RWPE2 (cell line): ENCODE measurements at regions not wholly inside any gene's neighbourhood (a gene's known extent, or its start where the extent isn't known, plus 50 kb on each side); places are given as distances from the start of the nearest gene placed in this dataset.
A peak's percentile ranks its signal among the peaks of the same experiment; 100 is the strongest.

Experiments
- ATAC-seq: fragments of 200-7000 bp; cut with Tn5 transposase; 3 replicates; pipeline ENCODE4 v1.9.1; 2021; ENCODE audit warnings: low read depth
- DNase-seq: peaks from one replicate; pipeline ENCODE4 v3.0.0-alpha.2; 2020; ENCODE audit warnings: low spot score
- H3K27ac ChIP-seq: fragments of 450-650 bp; 2 replicates; pipeline ENCODE4 v1.5.1; 2017; ENCODE audit warnings: mild to moderate bottlenecking; ENCODE audit not compliant: poor library complexity, severe bottlenecking
- H3K27me3 ChIP-seq: fragments of 250-450 bp; sonication (Bioruptor Pico); 2 replicates; pipeline ENCODE4 v1.5.1; 2021; ENCODE audit warnings: mild to moderate bottlenecking, moderate library complexity; ENCODE audit not compliant: insufficient read depth, poor library complexity, severe bottlenecking
- H3K36me3 ChIP-seq: fragments of 250-450 bp; sonication (Bioruptor Pico); 2 replicates; pipeline ENCODE4 v1.5.1; 2020; ENCODE audit warnings: low read depth, mild to moderate bottlenecking, moderate library complexity
- H3K4me1 ChIP-seq: fragments of 250-450 bp; sonication (Bioruptor Pico); 2 replicates; pipeline ENCODE4 v1.5.1; 2021; ENCODE audit warnings: mild to moderate bottlenecking, moderate library complexity; ENCODE audit not compliant: insufficient read depth, poor library complexity, severe bottlenecking
- H3K4me3 ChIP-seq: fragments of 250-450 bp; sonication (Bioruptor Pico); 2 replicates; pipeline ENCODE4 v1.5.1; 2021; ENCODE audit warnings: mild to moderate bottlenecking, moderate library complexity; ENCODE audit not compliant: severe bottlenecking
- H3K9me3 ChIP-seq: fragments of 250-450 bp; sonication (Bioruptor Pico); 2 replicates; pipeline ENCODE4 v1.5.1; 2021; ENCODE audit warnings: mild to moderate bottlenecking, moderate library complexity; ENCODE audit not compliant: severe bottlenecking
- CTCF ChIP-seq: fragments of 450-650 bp; IDR thresholded peaks from one replicate; pipeline ENCODE4 v1.5.1; 2017; ENCODE audit warnings: mild to moderate bottlenecking, moderate library complexity; ENCODE audit not compliant: poor library complexity, severe bottlenecking

DNA sequence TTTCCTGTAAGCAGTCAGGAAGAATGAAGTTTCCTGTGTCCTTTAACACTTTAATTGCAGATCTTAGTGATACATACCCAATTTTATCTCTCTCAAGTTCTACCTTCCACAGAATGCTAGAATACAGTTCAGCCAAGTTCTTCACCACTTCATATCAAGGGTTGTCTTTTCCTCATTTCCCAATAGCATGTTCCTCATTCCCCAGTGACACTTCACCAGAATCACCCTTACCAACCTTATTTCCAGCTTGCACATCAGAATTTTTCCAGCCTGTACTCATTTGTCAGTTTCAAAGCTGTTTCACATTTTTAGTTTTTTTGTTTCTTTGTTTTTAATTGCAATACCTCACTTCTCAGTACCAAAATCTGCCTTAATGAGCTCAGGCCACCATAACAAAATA lies 126.1 kb downstream of the ESM1 start:
- H3K4me1 ChIP-seq: peaks cover 6% of the 10 kb centered on the region
- H3K9me3 ChIP-seq: no peaks in the 10 kb centered on the region
- no peak overlapping the region for H3K27ac ChIP-seq
- H3K27me3 ChIP-seq: no peaks in the 10 kb centered on the region
- no peak overlapping the region for H3K4me3 ChIP-seq
- TF ChIP-seq CTCF: no peak
- ATAC-seq (no peak), DNase-seq (no peak)
- no peaks in the 10 kb centered on the region for H3K36me3 ChIP-seq

GRCh38 chr5:54854883-54855581 lies 130.4 kb downstream of the ESM1 start:
- H3K4me3 ChIP-seq: no peak overlapping the region
- no peak for ATAC-seq
- TF ChIP-seq CTCF: no peak
- no peaks in the 10 kb centered on the region for H3K36me3 ChIP-seq
- peaks cover 9% of the 10 kb centered on the region for H3K4me1 ChIP-seq
- H3K9me3 ChIP-seq: no peaks in the 10 kb centered on the region
- no peaks in the 10 kb centered on the region for H3K27me3 ChIP-seq
- DNase-seq: no peak
- no peak overlapping the region for H3K27ac ChIP-seq

DNA sequence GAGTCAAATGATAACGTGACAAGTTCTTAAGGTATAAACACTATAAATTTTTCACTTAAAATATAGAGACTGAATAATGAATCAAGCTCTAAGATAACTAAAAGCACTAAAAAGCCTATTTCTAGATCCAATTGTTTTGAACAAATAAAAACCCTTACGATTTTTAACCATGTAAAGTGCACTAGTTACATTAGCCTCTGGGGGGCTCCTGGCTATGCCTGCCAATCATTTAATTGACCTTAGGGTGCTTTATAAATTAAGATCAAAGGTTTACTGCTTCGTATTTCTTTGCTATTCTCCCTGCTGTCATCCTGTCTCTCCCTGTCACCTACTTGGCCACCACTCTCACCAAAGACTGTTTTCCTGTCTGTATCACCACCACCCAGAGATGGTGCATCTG lies 133.4 kb downstream of the ESM1 start:
- Histone ChIP-seq H3K27ac (no peak overlapping the region), H3K36me3 (no peaks in the 10 kb centered on the region), H3K4me3 (no peak overlapping the region), H3K9me3 (no peaks in the 10 kb centered on the region), H3K27me3 (no peaks in the 10 kb centered on the region), H3K4me1 (peaks cover 8% of the 10 kb centered on the region)
- DNase-seq: no peak
- peak; percentile 19 for TF ChIP-seq CTCF
- ATAC-seq: no peak

GRCh38 chr5:54851449-54851848 lies 133.9 kb downstream of the ESM1 start:
- no peaks in the 10 kb centered on the region for H3K9me3 ChIP-seq
- DNase-seq: no peak
- ATAC-seq: peak; percentile 85

More at GRCh38 chr5:54851449-54851848, 133.9 kb downstream of the ESM1 start:
- no peak overlapping the region for H3K4me3 ChIP-seq
- no peak for TF ChIP-seq CTCF
- no peaks in the 10 kb centered on the region for H3K36me3 ChIP-seq
- H3K4me1 ChIP-seq: peaks cover 8% of the 10 kb centered on the region
- H3K27me3 ChIP-seq: no peaks in the 10 kb centered on the region
- no peak overlapping the region for H3K27ac ChIP-seq
